Pancreas (tissue), 10 donors: ENCODE measurements at regions not wholly inside any gene's neighbourhood (a gene's known extent, or its start where the extent isn't known, plus 50 kb on each side); places are given as distances from the start of the nearest gene placed in this dataset.

Experiments used
- ATAC-seq, 4 donors: fragments of 200-7000 bp; cut with Tn5 transposase; one replicate each; pipeline versions ENCODE4 v1.8.0 to v1.9.1; 2020; ENCODE audit warnings: mild to moderate bottlenecking in 4 of 4, moderate library complexity in 4 of 4
- DNase-seq, 6 donors: peaks; one replicate each; pipeline ENCODE4 v3.0.0-alpha.2; 2020
- FAIRE-seq: peaks from 2 replicates; lab custom pipeline; 2012; peaks lifted over from hg19 to GRCh38; lab: Jason Lieb, UNC
- H3K27ac ChIP-seq, 4 donors: fragments of 200-600 bp; sonication (generic); 1 replicate in 3 of 4; 2 replicates in 1 of 4; pipeline versions ENCODE4 v1.5.0 to v1.8.0; 2020
- H3K27me3 ChIP-seq, 4 donors: fragments of 200-600 bp; one replicate each; pipeline ENCODE4 v1.8.0; 2021
- H3K36me3 ChIP-seq, 3 donors: fragments of 200-600 bp; sonication (generic) in 1 of 3; one replicate each; pipeline versions ENCODE4 v1.5.0 to v1.8.0; 2020 to 2021
- H3K4me1 ChIP-seq, 3 donors: fragments of 200-600 bp; one replicate each; pipeline ENCODE4 v1.8.0; 2021
- H3K4me3 ChIP-seq, 4 donors: fragments of 200-600 bp; sonication (generic) in 2 of 4; one replicate each; pipeline versions ENCODE4 v1.5.0 to v1.8.0; 2020 to 2021
- H3K9me3 ChIP-seq, 4 donors: fragments of 200-600 bp; one replicate each; pipeline ENCODE4 v1.8.0; 2021
- CTCF ChIP-seq, 4 donors: fragments of 200-600 bp; sonication (generic) in 3 of 4; IDR thresholded peaks; one replicate each; pipeline versions ENCODE4 v1.5.0 to v1.8.0; 2021; ENCODE audit warnings: antibody characterized with exemption in 4 of 4
- WGBS, 2 donors: extraction: QIAGEN DNeasy Blood & Tissue Kit; methylation state at CpG; one replicate each; pipeline ENCODE4 v1.1.7; 2013; 5-methylcytosine and 5-hydroxymethylcytosine counted together
- intact Hi-C, 3 donors: fragments of 100-400 bp; cut with DNase I; formaldehyde crosslinking; loops; one replicate each; pipeline versions ENCODE4 v1.11.1 to v1.14.2; 2022
- donor health status: healthy with polysubstance abuse.
- donor health status: DM: no; HTN: no; CAD: no; lungs with moderate emphysema.
- donor health status: DM: no; HTN: no; CAD: no.
- donor health status: control.
- donor health status: control.
- donor health status: Bipolar disorder and iron deficiency.
- donor health status: DM: yes; HTN: yes; CAD: no.
- donor health status: DM: no; HTN: no; CAD: no.
- donor health status: DM: no; HTN: no; CAD: no.
- donor health status: DM: yes; HTN: yes; CAD: no.

GRCh38 chr4:81631958-81632441 lies 160.3 kb upstream of the RASGEF1B start:
- no peak for TF ChIP-seq CTCF (IDR thresholded peaks at IDR 0.05)
- H3K9me3 ChIP-seq = no peaks in the 10 kb centered on the region
- no peak for DNase-seq
- no peaks in the 10 kb centered on the region for H3K36me3 ChIP-seq
- H3K27ac ChIP-seq = no peak overlapping the region
- H3K27me3 ChIP-seq = no peaks in the 10 kb centered on the region
- H3K4me1 ChIP-seq = peaks cover 0 to 9% (median 0%) of the 10 kb centered on the region in 3 donors
- no peak for FAIRE-seq
- peak in 3 of 4 donors; percentile 45 to 57 (median 54) for ATAC-seq
- no peak overlapping the region for H3K4me3 ChIP-seq
- WGBS, 2 donors = 84 to 86% methylated on average over 4 of the region's 4 CpGs
- intact Hi-C loops = no loop called here

GRCh38 chr4:81629366-81629765 lies 157.7 kb upstream of the RASGEF1B start:
- FAIRE-seq (no peak), DNase-seq (no peak), ATAC-seq (no peak)
- TF ChIP-seq CTCF (IDR thresholded peaks at IDR 0.05) = no peak
- H3K27ac ChIP-seq = no peak overlapping the region
- intact Hi-C loops = no loop called here
- H3K4me1 ChIP-seq = no peaks in the 10 kb centered on the region
- no peak overlapping the region for H3K4me3 ChIP-seq
- 66 to 69% methylated on average over 4 of the region's 4 CpGs for WGBS, 2 donors
- no peaks in the 10 kb centered on the region for H3K36me3 ChIP-seq
- no peaks in the 10 kb centered on the region for H3K27me3 ChIP-seq
- H3K9me3 ChIP-seq = no peaks in the 10 kb centered on the region

GRCh38 chr4:81628489-81628888 lies 156.8 kb upstream of the RASGEF1B start:
- no peaks in the 10 kb centered on the region for H3K9me3 ChIP-seq
- FAIRE-seq = no peak
- WGBS, 2 donors = 43 to 45% methylated on average over 3 of the region's 3 CpGs
- H3K4me3 ChIP-seq = no peak overlapping the region
- DNase-seq = no peak
- no peak for TF ChIP-seq CTCF (IDR thresholded peaks at IDR 0.05)
- no peaks in the 10 kb centered on the region for H3K36me3 ChIP-seq
- intact Hi-C loops = no loop called here
- no peak for ATAC-seq
- no peak overlapping the region for H3K27ac ChIP-seq
- no peaks in the 10 kb centered on the region for H3K27me3 ChIP-seq
- H3K4me1 ChIP-seq = peaks cover 0 to 4% (median 1%) of the 10 kb centered on the region in 3 donors

GRCh38 chr4:81627590-81627989 lies 155.9 kb upstream of the RASGEF1B start:
- no peak for DNase-seq
- no peaks in the 10 kb centered on the region for H3K9me3 ChIP-seq
- H3K4me1 ChIP-seq = peaks cover 3 to 13% (median 9%) of the 10 kb centered on the region in 3 donors
- H3K27me3 ChIP-seq = no peaks in the 10 kb centered on the region
- no peak for TF ChIP-seq CTCF (IDR thresholded peaks at IDR 0.05)
- ATAC-seq = no peak
- no peaks in the 10 kb centered on the region for H3K36me3 ChIP-seq
- no peak overlapping the region for H3K4me3 ChIP-seq
- H3K27ac ChIP-seq = no peak overlapping the region
- FAIRE-seq = no peak
- intact Hi-C loops = no loop called here
- WGBS, 2 donors = 95 to 100% methylated on average over 2 of the region's 2 CpGs

GRCh38 chr4:81626851-81627250 lies 155.1 kb upstream of the RASGEF1B start:
- DNase-seq = no peak

More at GRCh38 chr4:81626851-81627250, 155.1 kb upstream of the RASGEF1B start:
- H3K36me3 ChIP-seq = no peaks in the 10 kb centered on the region
- WGBS, 2 donors = 76 to 77% methylated on average over 5 of the region's 5 CpGs
- intact Hi-C loops = no loop called here
- ATAC-seq (no peak), FAIRE-seq (no peak)
- no peak for TF ChIP-seq CTCF (IDR thresholded peaks at IDR 0.05)
- H3K27me3 ChIP-seq = no peaks in the 10 kb centered on the region
- no peak overlapping the region for H3K4me3 ChIP-seq
- no peaks in the 10 kb centered on the region for H3K9me3 ChIP-seq
- H3K4me1 ChIP-seq = peaks cover 3 to 19% (median 13%) of the 10 kb centered on the region in 3 donors
- H3K27ac ChIP-seq = no peak overlapping the region
